ENCODE measurements at regions not wholly inside any gene's neighbourhood (a gene's known extent, or its start where the extent isn't known, plus 50 kb on each side); places are given as distances from the start of the nearest gene placed in this dataset.
"Not testable (repeated sequence)": the region's sequence is repeated elsewhere in the genome, so short reads cannot be mapped to it uniquely, and the experiment has no call there.

DNA sequence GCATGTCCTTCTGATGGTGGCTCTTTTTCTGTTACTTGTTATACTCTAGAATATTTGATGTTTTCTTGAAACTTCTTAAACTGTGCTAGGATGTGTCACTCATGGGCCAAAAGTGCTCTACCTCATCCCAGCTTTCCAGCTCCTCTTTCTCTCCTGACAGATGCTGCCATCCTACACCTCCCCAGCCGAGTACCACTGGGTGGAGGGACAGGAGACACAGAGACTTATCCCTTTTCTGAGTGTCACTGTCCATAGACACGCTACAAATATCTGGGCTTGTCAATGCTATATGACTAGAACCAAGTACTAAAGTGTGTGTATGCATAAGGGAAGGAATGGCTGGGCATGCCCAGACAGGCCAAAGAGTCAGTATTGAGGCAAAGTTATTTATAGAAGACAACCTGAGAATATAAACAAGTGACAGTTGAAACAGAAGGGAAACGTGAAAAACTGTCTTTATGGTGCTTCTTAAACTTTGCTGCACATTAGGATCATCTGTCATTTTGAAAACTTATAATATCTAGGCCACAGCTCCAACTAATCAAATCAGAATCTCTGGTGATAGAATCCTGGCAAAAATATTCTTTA is 188.0 kb downstream of the CARTPT start:
- DNase-seq (ENCODE audit: low spot score): no peak

GRCh38 chr5:71907608-71908145 is 188.6 kb downstream of the CARTPT start:
- DNase-seq (ENCODE audit: low spot score): no peak

- DNase-seq (ENCODE audit: low spot score): no peak
These were observed 191.7 kb downstream of the CARTPT start for GRCh38 chr5:71910741-71911140.

DNA sequence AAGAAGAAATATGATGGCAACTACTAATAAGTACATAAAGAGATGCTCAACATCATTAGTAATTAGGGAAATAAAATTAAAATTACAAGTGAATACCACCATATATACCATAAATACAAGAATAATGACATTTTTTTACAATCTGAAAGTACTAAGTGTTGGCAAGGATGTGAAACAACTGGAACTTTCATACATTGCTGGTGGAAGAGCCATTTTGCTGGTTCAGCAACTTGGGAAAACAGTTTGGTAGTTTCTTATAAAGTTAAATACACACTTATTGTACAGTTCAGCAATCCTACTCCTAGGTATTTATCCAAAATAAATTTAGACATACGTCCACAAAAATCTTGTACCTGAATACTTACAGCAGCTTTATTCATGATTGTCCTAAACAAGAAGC is 192.9 kb downstream of the CARTPT start:
- DNase-seq (ENCODE audit: low spot score): no peak

DNA sequence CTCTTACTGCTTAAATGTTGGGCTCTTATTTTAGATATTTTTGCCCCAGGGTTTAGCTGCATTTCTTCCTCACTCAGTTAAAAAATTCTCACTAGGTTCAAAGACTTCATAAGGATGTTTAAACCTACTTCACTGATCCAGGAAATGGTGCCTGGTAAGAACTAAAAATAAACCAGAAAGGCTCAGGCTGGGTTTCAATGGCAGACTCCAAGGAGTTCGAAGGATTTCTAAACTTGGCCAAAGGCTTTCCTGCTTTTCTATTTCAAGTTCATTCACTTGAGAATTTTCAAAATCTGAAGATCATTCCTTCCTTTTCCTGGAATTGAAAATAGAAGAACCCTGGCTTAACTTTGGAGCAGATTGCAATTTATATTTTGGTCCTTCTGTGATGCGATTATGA is 193.0 kb upstream of the MAP1B start:
- DNase-seq (ENCODE audit: low spot score): no peak

GRCh38 chr5:71922584-71923106 is 184.6 kb upstream of the MAP1B start:
- peak; percentile 27 for DNase-seq (ENCODE audit: low spot score)

DNA sequence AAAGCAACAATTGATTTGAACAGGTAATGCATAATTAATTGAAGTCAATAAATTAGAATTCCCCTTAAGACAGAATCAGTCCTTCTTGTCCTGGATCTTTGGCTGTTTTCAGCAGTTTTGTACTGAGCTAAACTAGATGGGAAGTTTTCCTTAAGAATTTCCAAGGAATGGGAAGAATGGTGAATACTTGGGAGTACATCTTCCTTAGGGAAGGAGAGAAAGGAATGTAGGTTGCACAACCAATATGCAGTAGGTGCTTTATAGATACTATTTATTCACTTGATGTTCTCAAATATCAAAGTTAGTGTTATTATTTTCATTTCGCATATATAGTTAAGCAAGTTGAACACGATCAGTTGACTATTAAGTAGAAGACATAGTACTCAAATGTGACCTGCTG is 183.5 kb upstream of the MAP1B start:
- DNase-seq (ENCODE audit: low spot score): no peak

- no peak for DNase-seq (ENCODE audit: low spot score)
These were observed 182.9 kb upstream of the MAP1B start for GRCh38 chr5:71924325-71924724.

DNA sequence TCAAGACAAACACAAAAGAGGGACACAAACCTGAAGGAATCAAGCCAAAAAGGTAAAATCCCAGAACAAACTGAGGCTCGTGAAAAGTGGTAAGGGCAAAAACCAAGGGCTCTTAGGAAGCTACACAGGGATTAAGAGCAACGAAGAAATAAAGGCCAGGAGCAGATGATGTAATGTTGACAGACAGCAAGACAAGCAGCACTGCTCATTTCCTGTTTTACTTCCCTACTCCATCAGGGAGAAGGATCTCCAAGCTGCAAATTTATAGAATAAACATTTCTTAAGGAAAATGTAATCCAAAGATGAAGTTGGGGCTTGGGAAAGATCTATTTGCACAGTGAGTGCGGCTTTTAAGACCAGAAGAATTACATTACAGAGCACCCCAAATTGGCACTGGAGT is 182.3 kb upstream of the MAP1B start:
- DNase-seq (ENCODE audit: low spot score): no peak

- no peak for DNase-seq (ENCODE audit: low spot score)
These were observed 181.6 kb upstream of the MAP1B start for GRCh38 chr5:71925608-71926091.

DNA sequence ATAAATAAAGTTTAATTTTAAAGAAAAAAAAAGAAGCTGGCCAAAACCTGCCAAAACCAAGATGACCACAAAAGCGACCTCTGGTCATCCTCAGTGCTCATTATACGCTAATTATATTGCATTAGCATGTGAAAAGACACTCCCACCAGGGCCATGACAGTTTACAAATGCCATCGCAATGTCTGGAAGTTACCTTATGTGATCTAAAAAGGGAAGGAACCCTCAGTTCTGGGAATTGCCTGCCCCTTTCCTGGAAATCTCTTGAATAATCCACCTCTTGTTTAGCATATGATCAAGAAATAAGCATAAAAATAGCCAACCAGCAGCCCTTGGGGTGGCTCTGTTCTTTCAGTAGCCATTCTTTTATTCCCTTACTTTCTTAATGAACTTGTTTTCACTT is 178.3 kb upstream of the MAP1B start:
- DNase-seq (ENCODE audit: low spot score): no peak

DNA sequence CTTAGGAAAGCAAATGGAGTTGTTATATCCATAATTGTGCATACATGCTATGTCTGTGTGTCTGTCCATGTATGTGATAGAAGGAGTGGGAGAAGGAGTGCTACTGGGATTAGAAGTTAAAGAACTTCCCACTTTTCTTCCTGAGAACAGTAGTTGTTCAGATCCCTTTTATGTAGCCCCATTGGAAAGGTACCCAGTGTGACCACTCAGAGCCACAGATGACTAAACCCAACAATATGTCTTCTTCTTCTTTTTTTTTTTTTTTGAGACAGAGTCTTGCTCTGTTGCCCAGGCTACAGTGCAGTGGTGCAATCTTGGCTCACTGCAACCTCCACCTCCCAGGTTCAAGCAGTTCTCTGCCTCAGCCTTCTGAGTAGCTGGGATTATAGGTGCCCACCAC is 176.7 kb upstream of the MAP1B start:
- not testable (repeated sequence) for DNase-seq (ENCODE audit: low spot score)

GRCh38 chr5:71932131-71932654 is 175.1 kb upstream of the MAP1B start:
- DNase-seq (ENCODE audit: low spot score): no peak

- peak; percentile 78 for DNase-seq (ENCODE audit: low spot score)
These were observed 174.5 kb upstream of the MAP1B start for GRCh38 chr5:71932655-71933338.

- DNase-seq (ENCODE audit: low spot score): no peak
These were observed 173.0 kb upstream of the MAP1B start for GRCh38 chr5:71934322-71934721.

DNA sequence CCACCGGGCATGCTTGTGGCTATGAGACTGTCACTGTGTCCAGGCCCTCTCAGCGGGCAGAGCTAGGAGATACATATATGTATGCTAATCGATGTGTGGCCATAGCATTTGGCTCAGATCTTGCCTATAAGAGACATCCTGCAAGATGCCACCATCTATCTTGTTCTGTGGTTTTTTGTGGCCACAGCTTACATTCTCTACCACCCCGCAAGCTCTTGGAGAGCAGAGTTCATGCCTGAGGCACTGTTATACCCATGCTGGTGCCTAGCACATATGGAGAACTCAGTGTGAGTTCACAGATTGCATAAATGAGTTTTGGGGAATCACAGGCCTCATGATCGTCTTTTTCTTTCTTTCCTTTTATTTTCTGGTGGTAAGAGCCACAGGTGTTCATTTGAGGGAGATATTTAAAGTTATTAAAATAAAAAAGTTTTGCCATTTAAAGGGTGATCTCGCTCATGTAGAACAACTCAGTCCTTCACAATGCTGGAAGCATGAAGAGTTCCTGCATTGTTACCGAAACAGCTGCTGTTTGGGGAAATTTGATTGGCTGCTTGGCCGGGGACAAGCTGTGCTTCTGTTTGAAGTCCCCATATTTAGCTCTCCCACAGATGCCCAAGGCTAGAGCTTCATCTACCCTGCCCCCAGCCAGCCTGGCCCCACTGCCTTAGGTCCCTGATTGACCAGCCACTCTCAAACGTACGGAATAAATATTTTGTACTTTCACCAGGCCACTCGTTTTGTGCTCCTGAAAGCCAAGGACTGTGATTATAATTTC is 169.2 kb upstream of the MAP1B start:
- DNase-seq (ENCODE audit: low spot score): no peak

GRCh38 chr5:71938895-71939294 is 168.4 kb upstream of the MAP1B start:
- DNase-seq (ENCODE audit: low spot score): peak; percentile 52

- no peak for DNase-seq (ENCODE audit: low spot score)
These were observed 167.6 kb upstream of the MAP1B start for GRCh38 chr5:71939452-71940230.

DNA sequence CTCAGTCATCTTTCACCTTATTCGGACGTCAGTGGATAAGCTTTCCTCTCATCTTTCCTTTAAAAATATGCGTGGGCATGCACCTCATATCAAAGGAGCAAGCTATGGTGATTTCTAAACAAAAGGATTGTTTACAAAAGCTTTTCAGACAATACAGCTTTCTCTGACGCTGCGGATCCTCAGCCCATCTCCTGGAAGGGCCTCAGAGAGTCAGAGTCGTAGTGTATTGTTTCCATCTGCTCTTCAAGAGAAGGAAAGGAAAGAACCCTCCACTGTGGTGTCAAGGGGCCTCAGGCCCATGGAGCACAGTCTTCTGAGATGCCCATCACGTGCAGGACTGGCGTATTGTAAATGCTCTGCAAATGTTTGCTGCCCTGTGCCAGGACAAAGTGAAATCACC is 163.4 kb upstream of the MAP1B start:
- no peak for DNase-seq (ENCODE audit: low spot score)

DNA sequence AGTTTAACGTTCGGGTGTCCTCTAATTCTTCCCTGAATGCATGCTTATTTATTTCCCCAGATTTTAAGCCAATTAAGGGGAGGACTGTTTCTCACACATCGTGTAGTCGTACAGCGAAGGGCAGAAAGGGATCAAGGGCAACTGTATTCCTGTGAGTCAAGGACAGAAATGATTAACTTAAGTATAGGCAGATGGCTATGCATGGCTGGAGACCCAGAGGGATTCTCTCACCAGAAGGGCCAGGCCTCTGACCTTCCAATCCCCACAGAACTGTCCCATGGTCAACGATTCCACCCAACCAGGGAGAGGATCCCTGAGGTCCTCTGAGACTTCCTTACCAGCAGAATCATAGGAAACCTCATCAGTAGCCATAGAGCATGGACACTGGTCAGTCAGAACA is 161.8 kb upstream of the MAP1B start:
- DNase-seq (ENCODE audit: low spot score): no peak

DNA sequence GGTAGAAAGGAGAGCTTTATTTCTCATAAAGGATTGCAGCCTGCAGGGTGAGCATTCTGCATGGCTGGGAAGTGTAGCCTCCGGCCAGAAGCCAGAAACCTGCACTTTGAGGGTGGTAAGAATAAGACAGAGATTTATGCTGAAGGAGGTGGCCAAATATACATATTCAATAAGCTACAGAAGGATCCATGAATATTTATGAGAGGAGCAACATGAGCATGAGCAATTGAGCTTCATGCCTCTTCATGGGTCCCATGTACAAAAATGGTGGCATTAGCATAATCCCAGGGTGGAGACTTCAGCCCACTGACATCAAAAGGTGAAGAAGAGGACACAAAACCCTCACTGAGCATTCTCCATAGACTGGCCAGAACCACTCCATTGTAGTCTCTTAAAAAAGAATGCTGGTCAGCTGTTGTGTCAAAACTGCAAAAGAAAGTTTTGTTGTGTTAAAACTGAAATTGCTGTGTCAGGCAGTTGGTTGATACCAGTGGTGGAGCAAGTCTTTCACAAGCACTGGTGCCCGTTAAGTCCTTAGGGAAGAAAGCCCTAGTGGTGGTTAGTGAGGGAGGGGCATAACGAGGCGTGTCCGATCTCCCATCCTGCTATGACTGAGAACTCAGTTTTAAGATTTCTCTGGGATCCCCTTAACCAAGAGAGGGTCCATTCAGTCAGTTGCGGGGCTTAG is 160.8 kb upstream of the MAP1B start:
- no peak for DNase-seq (ENCODE audit: low spot score)

Data from iPS-NIHi11 (cell line).